ENCODE measurements at regions not wholly inside any gene's neighbourhood (a gene's known extent, or its start where the extent isn't known, plus 50 kb on each side); places are given as distances from the start of the nearest gene placed in this dataset.

- DNase-seq (ENCODE audit: low read depth), result no peak
Measured at GRCh38 chrX:36930491-36930890, 77.7 kb upstream of the FAM47C start.

GRCh38 chrX:36947214-36947613 lies 61.0 kb upstream of the FAM47C start:
- DNase-seq (ENCODE audit: low read depth), result no peak

DNA sequence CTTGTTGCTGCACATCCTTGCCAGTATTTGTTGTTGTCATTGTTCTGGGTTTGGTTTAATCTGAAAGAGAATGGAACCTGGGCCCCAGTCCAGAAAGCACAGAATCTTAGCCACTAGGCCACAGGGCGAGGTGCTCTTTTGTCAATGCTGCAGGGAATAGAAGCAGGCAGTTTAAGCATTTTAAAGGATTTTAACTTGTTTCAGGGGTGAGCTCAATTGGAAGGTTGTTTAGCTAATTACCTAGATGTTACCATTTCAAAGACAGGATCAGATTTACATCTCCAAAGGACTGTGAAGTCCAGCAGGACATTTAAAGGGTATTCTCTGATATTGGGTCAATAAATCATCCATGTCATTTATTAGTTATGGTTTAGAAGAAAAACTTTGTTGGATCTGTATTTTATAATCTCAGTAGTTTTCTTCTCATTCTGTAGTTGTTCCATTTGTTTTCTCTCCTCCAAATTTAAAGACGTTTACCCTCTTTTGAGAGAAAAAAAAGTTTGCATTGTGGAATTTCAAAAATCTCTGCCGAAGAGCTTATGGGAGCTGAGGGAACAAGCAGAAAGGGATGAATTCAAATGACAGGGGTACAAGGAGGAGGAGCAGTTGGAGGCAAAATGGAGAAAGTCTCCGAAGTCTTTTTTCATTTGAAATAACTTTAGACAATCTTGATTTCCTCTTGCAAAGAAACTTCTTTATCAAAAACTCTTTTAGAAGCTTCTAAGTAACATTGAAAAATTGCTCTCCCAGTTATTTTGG lies 57.5 kb upstream of the FAM47C start:
- no peak for DNase-seq (ENCODE audit: low read depth)

- no peak for DNase-seq (ENCODE audit: low read depth)
Measured at GRCh38 chrX:36957425-36958328, 50.5 kb upstream of the FAM47C start.
